HuH-7 (cell line): ENCODE measurements at regions not wholly inside any gene's neighbourhood (a gene's known extent, or its start where the extent isn't known, plus 50 kb on each side); places are given as distances from the start of the nearest gene placed in this dataset.
"Not testable (repeated sequence)": the region's sequence is repeated elsewhere in the genome, so short reads cannot be mapped to it uniquely, and the experiment has no call there.

Experiments used
- DNase-seq: peaks from one replicate; pipeline ENCODE4 v3.0.0; 2011; ENCODE audit warnings: low spot score

- no peak for DNase-seq
Observed at GRCh38 chr14:84891404-84891803, 638.5 kb upstream of the FLRT2 start.

GRCh38 chr14:84894254-84894653, 635.7 kb upstream of the FLRT2 start:
- no peak for DNase-seq

GRCh38 chr14:84922370-84922769, 607.6 kb upstream of the FLRT2 start:
- DNase-seq = no peak

- DNase-seq = no peak
Observed at GRCh38 chr14:84926656-84927055, 603.3 kb upstream of the FLRT2 start.

DNA sequence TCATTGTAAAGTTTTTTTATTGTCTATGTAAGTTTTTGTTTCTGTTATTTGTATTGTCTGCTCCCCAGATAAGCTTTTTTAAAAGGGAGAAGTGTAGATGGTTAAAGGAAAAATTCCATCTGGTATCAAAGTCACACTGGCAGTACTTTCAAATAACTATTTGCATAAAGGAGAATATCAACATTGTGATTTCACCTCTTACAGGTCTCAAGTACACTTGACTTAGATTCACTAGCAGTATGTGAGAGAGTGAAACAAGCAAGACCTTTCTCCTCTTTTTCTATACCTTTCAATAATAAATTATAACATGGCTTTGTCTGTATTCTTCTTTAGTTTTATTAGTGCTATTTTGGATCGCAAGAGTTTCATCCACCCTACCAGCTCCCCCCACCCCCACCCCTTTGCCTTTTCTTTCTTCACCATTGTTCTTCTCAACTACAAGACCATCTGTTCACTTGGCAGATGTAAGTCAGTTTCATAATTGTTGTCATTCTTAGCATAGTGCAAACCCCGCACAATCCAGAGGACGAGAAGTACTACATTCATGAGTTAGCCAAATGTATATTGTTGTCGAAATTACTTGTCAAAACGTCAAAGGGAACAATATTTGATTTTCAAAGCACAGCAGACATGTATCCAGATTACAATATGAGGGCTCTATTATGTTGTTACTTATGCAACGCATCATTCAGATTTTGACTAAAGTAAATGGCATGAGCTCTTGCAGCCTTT, 602.7 kb upstream of the FLRT2 start:
- no peak for DNase-seq

GRCh38 chr14:84929086-84929485, 600.9 kb upstream of the FLRT2 start:
- no peak for DNase-seq

DNA sequence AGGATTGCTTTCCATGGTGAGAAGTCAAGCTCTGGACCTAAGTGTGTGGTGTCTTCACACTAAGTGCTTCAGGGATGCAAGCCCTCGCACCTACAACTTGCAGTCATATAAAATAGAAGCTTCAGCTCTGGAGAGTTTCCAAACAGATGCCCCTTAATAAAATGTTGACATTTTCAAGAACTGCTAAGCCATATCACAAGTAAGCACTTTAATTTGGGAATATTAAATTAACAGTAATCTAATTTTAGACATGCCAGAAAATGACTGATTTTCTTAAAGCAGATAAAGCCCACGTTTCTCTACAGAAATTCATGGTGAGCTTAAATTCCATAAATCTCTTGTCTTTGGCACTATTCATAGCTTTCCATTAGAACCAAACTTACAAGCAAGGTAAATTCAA, 600.1 kb upstream of the FLRT2 start:
- DNase-seq = no peak

DNA sequence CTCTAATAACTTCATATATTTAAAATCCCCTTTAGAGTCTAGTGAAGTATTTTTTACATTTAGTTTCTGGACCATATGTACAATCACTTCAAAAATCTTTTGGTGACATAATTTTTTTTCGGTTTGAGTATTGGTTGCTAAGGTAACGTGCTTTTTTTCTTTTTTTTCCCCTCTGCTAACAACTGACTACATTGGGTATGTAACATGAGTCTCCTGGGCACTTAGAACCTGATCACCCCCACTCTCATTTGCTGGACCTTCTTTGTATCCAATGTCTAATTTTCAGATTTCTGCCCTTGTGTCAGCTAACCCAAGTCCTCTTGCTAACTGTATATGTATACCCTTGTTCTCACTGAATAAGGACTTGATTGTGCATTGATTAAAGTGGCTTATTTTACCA, 592.9 kb upstream of the FLRT2 start:
- no peak for DNase-seq

- no peak for DNase-seq
Observed at GRCh38 chr14:84937449-84937848, 592.5 kb upstream of the FLRT2 start.

- DNase-seq = not testable (repeated sequence)
Observed at GRCh38 chr14:84944901-84945300, 585.0 kb upstream of the FLRT2 start.

- DNase-seq = no peak
Observed at GRCh38 chr14:84959851-84960520, 570.0 kb upstream of the FLRT2 start.

GRCh38 chr14:84961637-84962036, 568.3 kb upstream of the FLRT2 start:
- no peak for DNase-seq

DNA sequence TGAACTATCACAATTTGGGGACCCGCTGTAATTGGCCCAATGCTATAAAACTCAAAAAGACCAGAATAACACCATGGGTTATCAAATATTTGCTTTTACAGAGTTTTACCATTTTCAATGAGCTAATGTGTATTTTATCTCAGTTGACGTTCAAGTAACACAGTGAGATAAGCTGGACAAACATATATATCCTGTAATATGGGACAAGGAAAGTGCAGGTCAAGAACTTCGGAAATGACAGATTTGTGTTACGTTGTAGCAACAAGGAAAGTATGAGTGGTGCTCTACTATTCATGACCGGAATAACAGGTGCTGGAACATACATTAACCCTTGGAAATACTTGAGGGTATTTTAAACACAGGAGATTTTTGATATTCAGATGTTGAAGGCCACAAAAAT, 566.4 kb upstream of the FLRT2 start:
- peak; percentile 1 for DNase-seq

DNA sequence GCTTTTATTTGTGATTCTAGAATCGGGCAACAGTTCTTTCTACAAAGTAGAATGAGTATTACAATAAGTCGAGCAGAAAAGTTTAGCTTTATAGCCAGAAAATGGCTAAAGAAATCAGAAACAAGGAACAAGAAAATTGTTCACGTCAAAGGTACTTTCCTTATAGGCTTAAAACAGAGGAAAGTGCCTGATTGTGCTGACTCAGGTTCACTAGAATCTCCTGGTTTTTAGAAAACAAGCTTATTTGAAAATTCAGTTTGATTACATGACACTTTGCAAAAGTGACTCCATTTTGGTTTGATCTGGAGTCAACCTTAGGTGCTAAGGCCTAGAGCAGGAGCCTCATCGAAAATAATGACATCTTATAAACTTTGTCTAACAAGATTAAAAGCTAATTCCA, 564.7 kb upstream of the FLRT2 start:
- DNase-seq = no peak

- no peak for DNase-seq
Observed at GRCh38 chr14:84969501-84969900, 560.4 kb upstream of the FLRT2 start.

DNA sequence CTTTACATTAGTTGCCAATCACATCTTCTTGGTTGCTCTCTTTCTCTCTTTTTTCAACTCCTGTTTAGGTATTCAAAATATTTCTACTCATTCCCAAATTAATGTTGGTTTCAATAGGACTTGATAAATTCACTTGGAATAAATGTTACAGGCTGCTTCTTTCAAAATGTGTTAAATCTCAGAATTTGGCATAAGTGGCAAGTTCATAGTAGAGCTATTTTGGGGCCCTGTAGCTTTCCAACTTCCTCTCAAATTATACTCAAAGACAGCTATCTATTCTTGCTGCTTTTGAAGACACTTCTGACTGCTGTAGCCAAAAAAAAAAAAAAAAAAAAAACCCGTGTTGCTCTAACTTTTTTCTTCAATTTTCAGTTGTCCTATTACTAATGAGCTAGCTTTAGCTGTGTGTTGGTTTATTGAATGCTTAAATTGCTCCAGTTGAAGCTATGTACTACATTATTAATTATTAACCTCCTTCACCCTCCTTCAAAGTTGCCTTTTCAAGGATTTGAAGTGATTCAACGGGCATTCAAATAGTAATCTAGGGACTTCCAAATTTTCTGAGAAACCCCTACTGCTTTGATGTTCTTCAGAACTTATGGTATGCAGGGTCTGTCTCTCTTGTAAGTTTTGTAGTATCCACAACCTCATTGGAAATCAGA, 554.6 kb upstream of the FLRT2 start:
- DNase-seq = no peak

- DNase-seq = no peak
Observed at GRCh38 chr14:84976805-84977204, 553.1 kb upstream of the FLRT2 start.

DNA sequence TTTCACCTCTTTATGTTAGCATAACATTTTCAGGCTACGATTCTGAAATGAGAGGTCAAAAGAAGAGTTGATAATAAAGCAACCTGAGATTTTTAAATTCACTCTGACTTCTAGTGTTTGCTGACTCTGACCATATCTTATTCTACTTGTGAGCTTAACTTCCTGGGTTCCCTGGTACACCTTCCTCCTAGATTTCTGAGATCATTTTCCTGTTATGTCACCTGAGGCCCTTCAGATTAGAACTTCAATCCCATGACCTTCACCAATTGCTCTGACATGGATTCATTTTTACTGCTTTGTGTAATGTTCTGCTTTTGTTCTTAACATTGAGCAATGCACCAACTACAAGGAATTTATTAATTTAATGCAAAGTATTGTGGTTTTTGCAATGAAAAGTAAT, 542.9 kb upstream of the FLRT2 start:
- DNase-seq = no peak

GRCh38 chr14:84988357-84988756, 541.6 kb upstream of the FLRT2 start:
- no peak for DNase-seq

DNA sequence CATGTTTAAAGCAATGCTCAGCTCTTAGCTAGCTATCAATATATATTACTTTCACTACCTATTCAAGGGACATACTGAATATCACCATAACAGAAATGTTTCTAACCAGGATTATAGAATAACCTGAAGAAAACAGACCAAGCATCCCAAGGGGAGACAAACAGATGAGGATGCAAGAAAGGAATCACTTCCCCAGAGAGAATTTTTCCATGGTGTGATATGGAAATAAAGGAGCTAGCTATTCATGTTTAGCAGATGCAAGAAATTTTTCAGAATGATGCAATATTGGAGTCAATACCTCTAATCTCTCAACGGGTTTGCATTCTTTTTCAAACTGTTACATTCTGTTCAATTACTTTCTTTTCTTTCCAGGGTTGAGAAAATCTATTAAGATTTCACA, 538.9 kb upstream of the FLRT2 start:
- no peak for DNase-seq

GRCh38 chr14:84998216-84998615, 531.7 kb upstream of the FLRT2 start:
- no peak for DNase-seq

- no peak for DNase-seq
Observed at GRCh38 chr14:85002846-85003245, 527.1 kb upstream of the FLRT2 start.

DNA sequence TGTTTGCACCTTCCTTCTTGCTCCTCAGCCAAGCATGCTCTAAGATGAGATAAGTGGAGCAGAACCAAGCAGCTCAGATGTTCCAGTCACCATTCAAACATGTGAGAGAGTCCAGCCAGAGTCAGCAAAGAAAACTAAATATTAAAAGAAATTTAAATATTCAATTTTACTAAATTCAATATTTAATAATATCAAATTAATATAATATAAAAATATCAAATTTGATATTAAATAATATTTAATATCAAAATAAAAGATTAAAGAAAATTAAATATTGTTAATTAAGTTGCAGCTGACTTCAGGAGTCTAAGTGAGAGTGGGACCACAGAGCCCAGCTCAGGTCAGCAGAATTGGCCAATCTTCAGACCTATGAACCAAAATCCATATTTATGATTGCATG, 526.1 kb upstream of the FLRT2 start:
- no peak for DNase-seq
